Body of pancreas (tissue), 4 donors: ENCODE measurements at regions not wholly inside any gene's neighbourhood (a gene's known extent, or its start where the extent isn't known, plus 50 kb on each side); places are given as distances from the start of the nearest gene placed in this dataset.

Experiments
- ATAC-seq: fragments of 150-250 bp; one replicate; pipeline ENCODE4 v1.9.1; 2016
- DNase-seq, 4 donors: peaks; one replicate each; pipeline ENCODE4 v3.0.0-alpha.2; 2019
- H3K27ac ChIP-seq, 4 donors: fragments of 200-600 bp; sonication (generic); 1 replicate in 3 of 4; 2 replicates in 1 of 4; pipeline versions ENCODE4 v1.5.1 to v1.6.1; 2016 to 2019; ENCODE audit warnings: mild to moderate bottlenecking in 1 of 4, mixed read lengths in 1 of 4, moderate library complexity in 1 of 4
- H3K27me3 ChIP-seq, 2 donors: fragments of 200-600 bp; sonication (generic); one replicate each; pipeline ENCODE4 v1.6.0; 2016; ENCODE audit warnings: mild to moderate bottlenecking in 1 of 2
- H3K36me3 ChIP-seq, 2 donors: fragments of 200-600 bp; sonication (generic); replicated peaks in 1 of 2; 2 replicates each; pipeline ENCODE4 v1.5.1; 2016; ENCODE audit warnings: low read depth in 2 of 2; ENCODE audit not compliant: insufficient read depth in 1 of 2
- H3K4me1 ChIP-seq: fragments of 200-600 bp; sonication (generic); one replicate; pipeline ENCODE4 v1.6.0; 2016
- H3K4me3 ChIP-seq, 2 donors: fragments of 200-600 bp; sonication (generic); 1 replicate in 1 of 2; 2 replicates in 1 of 2; pipeline ENCODE4 v1.5.1; 2016 to 2019
- H3K9me3 ChIP-seq, 3 donors: fragments of 200-600 bp; sonication (generic); 1 replicate in 2 of 3; 2 replicates in 1 of 3; pipeline ENCODE4 v1.5.1; 2016
- POLR2A ChIP-seq, 3 donors: fragments of 450-650 bp; IDR thresholded peaks; one replicate each; pipeline ENCODE4 v1.6.1; 2016; ENCODE audit warnings: antibody characterized with exemption in 3 of 3, mild to moderate bottlenecking in 2 of 3
- WGBS, 2 donors: methylation state at CpG; one replicate each; pipeline ENCODE4 v1.1.5; 2017; 5-methylcytosine and 5-hydroxymethylcytosine counted together
- intact Hi-C: fragments of 100-400 bp; cut with DNase I; formaldehyde crosslinking; loops from one replicate; pipeline ENCODE4 v1.15.1; 2023
- TF ChIP-seq, protein P1 (sequence below), 7 experiments: fragments of 450-650 bp in 4 of 7; fragments of 200-600 bp in 3 of 7; sonication (generic) in 3 of 7; IDR thresholded peaks; one replicate each; pipeline ENCODE4 v1.5.1; 2016 to 2019; ENCODE audit warnings: antibody characterized with exemption in 7 of 7

- intact Hi-C loops: no loop called here
- DNase-seq (no peak), ATAC-seq (no peak)
- Histone ChIP-seq H3K4me1 (no peaks in the 10 kb centered on the region), H3K27me3 (no peaks in the 10 kb centered on the region), H3K9me3 (no peaks in the 10 kb centered on the region), H3K36me3 (no peaks in the 10 kb centered on the region), H3K27ac (no peak overlapping the region), H3K4me3 (no peak overlapping the region)
- WGBS, 2 donors: 47 to 55% methylated on average over 1 of the region's 1 CpG
- TF ChIP-seq, protein P1, sequence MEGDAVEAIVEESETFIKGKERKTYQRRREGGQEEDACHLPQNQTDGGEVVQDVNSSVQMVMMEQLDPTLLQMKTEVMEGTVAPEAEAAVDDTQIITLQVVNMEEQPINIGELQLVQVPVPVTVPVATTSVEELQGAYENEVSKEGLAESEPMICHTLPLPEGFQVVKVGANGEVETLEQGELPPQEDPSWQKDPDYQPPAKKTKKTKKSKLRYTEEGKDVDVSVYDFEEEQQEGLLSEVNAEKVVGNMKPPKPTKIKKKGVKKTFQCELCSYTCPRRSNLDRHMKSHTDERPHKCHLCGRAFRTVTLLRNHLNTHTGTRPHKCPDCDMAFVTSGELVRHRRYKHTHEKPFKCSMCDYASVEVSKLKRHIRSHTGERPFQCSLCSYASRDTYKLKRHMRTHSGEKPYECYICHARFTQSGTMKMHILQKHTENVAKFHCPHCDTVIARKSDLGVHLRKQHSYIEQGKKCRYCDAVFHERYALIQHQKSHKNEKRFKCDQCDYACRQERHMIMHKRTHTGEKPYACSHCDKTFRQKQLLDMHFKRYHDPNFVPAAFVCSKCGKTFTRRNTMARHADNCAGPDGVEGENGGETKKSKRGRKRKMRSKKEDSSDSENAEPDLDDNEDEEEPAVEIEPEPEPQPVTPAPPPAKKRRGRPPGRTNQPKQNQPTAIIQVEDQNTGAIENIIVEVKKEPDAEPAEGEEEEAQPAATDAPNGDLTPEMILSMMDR (IDR thresholded peaks at IDR 0.05): no peak
- no peak for TF ChIP-seq POLR2A (IDR thresholded peaks at IDR 0.05)
Measured at GRCh38 chr10:61119573-61119972, 175.6 kb upstream of the RHOBTB1 start.

DNA sequence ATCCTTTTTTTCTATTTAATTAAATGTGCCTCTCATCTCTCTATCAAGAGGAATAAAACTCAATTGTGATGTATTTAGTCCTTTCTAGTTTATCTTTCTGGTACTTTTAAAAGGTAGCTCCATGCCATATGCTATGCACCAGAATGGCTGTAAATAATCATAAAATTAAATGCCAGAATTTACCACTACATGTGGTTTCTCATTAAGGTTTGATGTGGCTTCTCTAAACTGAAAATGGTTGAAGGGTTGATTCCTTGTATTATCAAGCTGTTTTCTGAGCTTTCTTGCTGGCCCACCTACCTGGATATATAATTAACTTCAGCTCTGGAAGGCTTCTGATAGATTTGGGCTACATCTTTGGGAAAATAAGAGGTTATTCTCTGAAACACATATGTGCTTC lies 171.9 kb upstream of the RHOBTB1 start:
- Histone ChIP-seq H3K27ac (no peak overlapping the region), H3K9me3 (no peaks in the 10 kb centered on the region), H3K4me1 (no peaks in the 10 kb centered on the region), H3K4me3 (no peak overlapping the region), H3K27me3 (no peaks in the 10 kb centered on the region), H3K36me3 (no peaks in the 10 kb centered on the region)
- ATAC-seq: no peak
- TF ChIP-seq, protein P1 (IDR thresholded peaks at IDR 0.05): no peak
- no peak for TF ChIP-seq POLR2A (IDR thresholded peaks at IDR 0.05)
- intact Hi-C loops: no loop called here
- no peak for DNase-seq

DNA sequence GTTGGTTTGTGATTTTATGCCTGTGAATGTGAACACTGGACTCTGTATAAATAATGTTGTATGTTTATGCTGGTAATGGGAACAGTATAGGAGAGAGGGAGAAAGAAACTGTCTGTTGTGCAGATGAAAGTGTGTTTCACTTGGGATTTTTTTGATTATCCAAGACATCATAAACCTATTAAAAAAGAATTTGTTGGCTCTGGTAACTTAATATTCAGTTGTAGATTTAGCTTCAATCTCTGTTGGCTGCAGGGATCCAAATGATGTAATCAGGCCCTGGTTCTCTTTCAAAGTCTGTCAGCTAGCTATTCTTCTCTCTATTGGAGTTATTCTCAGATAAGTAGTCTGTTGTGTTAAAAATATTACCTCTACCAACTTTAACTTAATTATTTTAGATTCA lies 168.8 kb upstream of the RHOBTB1 start:
- no peak overlapping the region for H3K4me3 ChIP-seq
- TF ChIP-seq, protein P1 (IDR thresholded peaks at IDR 0.05): no peak
- no peak for TF ChIP-seq POLR2A (IDR thresholded peaks at IDR 0.05)
- H3K27ac ChIP-seq: no peak overlapping the region
- H3K36me3 ChIP-seq: no peaks in the 10 kb centered on the region
- DNase-seq (no peak), ATAC-seq (no peak)
- no peaks in the 10 kb centered on the region for H3K4me1 ChIP-seq
- H3K9me3 ChIP-seq: no peaks in the 10 kb centered on the region
- intact Hi-C loops: no loop called here
- H3K27me3 ChIP-seq: no peaks in the 10 kb centered on the region

GRCh38 chr10:61110936-61111335 lies 167.0 kb upstream of the RHOBTB1 start:
- DNase-seq (no peak), ATAC-seq (no peak)
- H3K27me3 ChIP-seq: no peaks in the 10 kb centered on the region
- no peak overlapping the region for H3K4me3 ChIP-seq
- H3K4me1 ChIP-seq: no peaks in the 10 kb centered on the region
- H3K36me3 ChIP-seq: no peaks in the 10 kb centered on the region
- H3K27ac ChIP-seq: no peak overlapping the region
- H3K9me3 ChIP-seq: no peaks in the 10 kb centered on the region
- intact Hi-C loops: no loop called here
- TF ChIP-seq POLR2A (IDR thresholded peaks at IDR 0.05): no peak
- TF ChIP-seq, protein P1 (IDR thresholded peaks at IDR 0.05): no peak

- no peak for TF ChIP-seq POLR2A (IDR thresholded peaks at IDR 0.05)
- TF ChIP-seq, protein P1 (IDR thresholded peaks at IDR 0.05): no peak
- DNase-seq (no peak), ATAC-seq (no peak)
- H3K36me3 ChIP-seq: no peaks in the 10 kb centered on the region
- H3K27me3 ChIP-seq: no peaks in the 10 kb centered on the region
- no peaks in the 10 kb centered on the region for H3K9me3 ChIP-seq
- no peaks in the 10 kb centered on the region for H3K4me1 ChIP-seq
- H3K4me3 ChIP-seq: no peak overlapping the region
- intact Hi-C loops: no loop called here
- 44 to 50% methylated on average over 1 of the region's 1 CpG for WGBS, 2 donors
- H3K27ac ChIP-seq: no peak overlapping the region
Measured at GRCh38 chr10:61110188-61110844, 166.3 kb upstream of the RHOBTB1 start.
